ENCODE measurements at regions not wholly inside any gene's neighbourhood (a gene's known extent, or its start where the extent isn't known, plus 50 kb on each side); places are given as distances from the start of the nearest gene placed in this dataset.

DNA sequence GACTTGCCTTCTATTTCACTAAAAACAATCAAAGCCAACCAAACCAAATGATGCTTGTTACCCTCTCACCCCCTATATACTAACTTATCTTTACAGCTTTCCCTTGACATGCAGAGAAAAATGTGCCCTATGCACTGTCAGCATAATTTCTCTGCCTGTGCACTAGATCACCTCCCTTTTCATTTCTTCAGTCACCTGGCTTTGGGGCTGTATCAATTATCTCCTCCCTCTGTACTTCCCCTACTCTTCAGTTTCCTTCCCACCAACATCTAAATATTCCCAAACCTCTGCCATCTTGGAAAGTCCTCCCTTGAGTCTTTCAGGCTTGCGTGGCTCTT lies 103.5 kb upstream of the TAPT1 start:
- TF ChIP-seq JUN (IDR thresholded peaks at IDR 0.05; ENCODE audit: borderline replicate concordance, insufficient read depth, insufficient read length, low read depth): no peak
- no peak for TF ChIP-seq FOS (IDR thresholded peaks at IDR 0.05; ENCODE audit: borderline replicate concordance, insufficient read depth, low read length)
- no peak for TF ChIP-seq GATA2 (IDR thresholded peaks at IDR 0.05; ENCODE audit: insufficient read depth, insufficient read length, low read depth, low read length)
- TF ChIP-seq POLR2AphosphoS5 (IDR thresholded peaks at IDR 0.05; ENCODE audit: insufficient read depth, low read depth, low read length): no peak
- TF ChIP-seq MYC (IDR thresholded peaks at IDR 0.05; ENCODE audit: low read depth, low read length): no peak
- TF ChIP-seq, protein P1, sequence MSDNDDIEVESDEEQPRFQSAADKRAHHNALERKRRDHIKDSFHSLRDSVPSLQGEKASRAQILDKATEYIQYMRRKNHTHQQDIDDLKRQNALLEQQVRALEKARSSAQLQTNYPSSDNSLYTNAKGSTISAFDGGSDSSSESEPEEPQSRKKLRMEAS (IDR thresholded peaks at IDR 0.05; ENCODE audit: insufficient read depth, insufficient read length): no peak
- no peak for TF ChIP-seq POLR2A (IDR thresholded peaks at IDR 0.05; ENCODE audit: low read depth, low read length)
- TF ChIP-seq EZH2 (IDR thresholded peaks at IDR 0.05; ENCODE audit: borderline replicate concordance, low read depth, low read length, severe bottlenecking): no peak
- TF ChIP-seq, protein P2, sequence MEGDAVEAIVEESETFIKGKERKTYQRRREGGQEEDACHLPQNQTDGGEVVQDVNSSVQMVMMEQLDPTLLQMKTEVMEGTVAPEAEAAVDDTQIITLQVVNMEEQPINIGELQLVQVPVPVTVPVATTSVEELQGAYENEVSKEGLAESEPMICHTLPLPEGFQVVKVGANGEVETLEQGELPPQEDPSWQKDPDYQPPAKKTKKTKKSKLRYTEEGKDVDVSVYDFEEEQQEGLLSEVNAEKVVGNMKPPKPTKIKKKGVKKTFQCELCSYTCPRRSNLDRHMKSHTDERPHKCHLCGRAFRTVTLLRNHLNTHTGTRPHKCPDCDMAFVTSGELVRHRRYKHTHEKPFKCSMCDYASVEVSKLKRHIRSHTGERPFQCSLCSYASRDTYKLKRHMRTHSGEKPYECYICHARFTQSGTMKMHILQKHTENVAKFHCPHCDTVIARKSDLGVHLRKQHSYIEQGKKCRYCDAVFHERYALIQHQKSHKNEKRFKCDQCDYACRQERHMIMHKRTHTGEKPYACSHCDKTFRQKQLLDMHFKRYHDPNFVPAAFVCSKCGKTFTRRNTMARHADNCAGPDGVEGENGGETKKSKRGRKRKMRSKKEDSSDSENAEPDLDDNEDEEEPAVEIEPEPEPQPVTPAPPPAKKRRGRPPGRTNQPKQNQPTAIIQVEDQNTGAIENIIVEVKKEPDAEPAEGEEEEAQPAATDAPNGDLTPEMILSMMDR (IDR thresholded peaks at IDR 0.05; ENCODE audit: extremely low read depth in 1 of 2, insufficient read depth in 1 of 2, low read depth in 1 of 2, low read length in 2 of 2): no peak
- Histone ChIP-seq H4K20me1 (replicated peaks; ENCODE audit: control insufficient read depth, extremely low read depth, insufficient read depth, low read length) (no peaks in the 10 kb centered on the region), H2AFZ (ENCODE audit: low read depth, low read length) (no peak overlapping the region), H3K36me3 (ENCODE audit: control insufficient read depth in 2 of 2, extremely low read depth in 1 of 2, insufficient read depth in 2 of 2, low read length in 2 of 2) (no peaks in the 10 kb centered on the region), H3K9me1 (replicated peaks; ENCODE audit: control insufficient read depth, extremely low read depth, insufficient read depth, low read length) (no peaks in the 10 kb centered on the region), H3K9me3 (replicated peaks; ENCODE audit: control insufficient read depth, insufficient read depth, low read length) (no peaks in the 10 kb centered on the region), H3K4me2 (ENCODE audit: insufficient read depth, low read length) (no peak overlapping the region), H3K27me3 (ENCODE audit: control insufficient read depth in 2 of 2, insufficient read depth in 2 of 2, low read length in 2 of 2) (no peaks in the 10 kb centered on the region), H3K27ac (ENCODE audit: insufficient read depth, low read depth, low read length) (no peak overlapping the region), H3K4me3 (replicated peaks in 1 of 3; ENCODE audit: insufficient read depth in 1 of 3, low read depth in 1 of 3, low read length in 3 of 3) (no peak overlapping the region), H3K9ac (replicated peaks; ENCODE audit: extremely low read depth, insufficient read depth, low read length) (no peak overlapping the region), H3K4me1 (ENCODE audit: control insufficient read depth, extremely low read depth, insufficient read depth, low read length) (no peaks in the 10 kb centered on the region), H3K79me2 (ENCODE audit: control insufficient read depth, insufficient read depth, low read length) (no peaks in the 10 kb centered on the region)
- dilution Hi-C loops (cut with MboI; ENCODE audit: extremely low pct_ligation_motif_present, low sequenced_read_pairs): no loop called here
- ChIA-PET CTCF (no interaction called here), POLR2A (no interaction called here)
- FAIRE-seq (no peak), DNase-seq (ENCODE audit: low read depth, low spot score) (no peak)
- BruUV-seq (replicated peaks): no TSS peak
- intact Hi-C loops (cut with micrococcal nuclease): no loop called here

Measured in endothelial cell of umbilical vein (primary cell).